HG03095 (cell line): ENCODE measurements at regions not wholly inside any gene's neighbourhood (a gene's known extent, or its start where the extent isn't known, plus 50 kb on each side); places are given as distances from the start of the nearest gene placed in this dataset.

ENCODE experiments used
- ATAC-seq: cut with Tn5 transposase; IDR thresholded peaks from one replicate; pipeline ENCODE4 v1.9.1; 2021; ENCODE audit warnings: moderate library complexity; ENCODE audit not compliant: unreplicated experiment

DNA sequence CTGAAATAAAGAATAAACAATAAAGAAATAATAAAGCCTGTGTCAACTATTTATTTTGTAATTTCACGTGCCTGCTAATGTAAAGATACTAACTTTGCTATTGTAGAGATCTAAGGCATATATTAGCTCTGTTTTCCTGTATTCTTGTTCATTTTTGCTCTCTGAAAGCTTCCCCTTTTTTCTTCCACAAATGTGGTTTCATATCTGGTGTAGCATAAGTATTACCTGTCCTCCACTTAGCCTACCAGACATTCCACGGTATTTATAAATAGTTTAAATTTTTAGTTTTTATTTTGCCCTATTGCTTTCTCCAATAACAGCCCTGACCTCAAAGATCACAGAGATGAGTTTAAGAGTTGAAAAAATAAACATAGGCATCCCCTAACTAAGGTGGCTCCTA, 92.6 kb upstream of the ATP2B1 start:
- no peak for ATAC-seq

DNA sequence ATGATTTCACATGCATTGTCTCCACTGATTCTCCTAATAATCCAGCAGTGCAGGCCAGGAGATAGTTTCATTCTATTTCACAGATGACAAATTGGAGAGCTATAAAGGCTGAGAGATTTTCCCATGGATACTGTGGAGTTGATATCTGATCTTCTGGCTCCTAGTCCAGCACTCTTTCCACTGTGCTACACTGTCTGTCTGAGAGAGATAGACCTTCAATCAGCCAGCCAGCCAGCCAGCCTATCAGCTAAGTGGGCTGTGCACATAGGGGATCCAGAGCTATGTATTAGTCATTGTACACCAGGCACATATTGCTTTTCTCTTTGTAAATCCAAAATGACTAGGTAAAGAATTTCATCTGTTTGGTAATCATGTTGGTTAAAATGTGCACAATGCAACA, 91.8 kb upstream of the ATP2B1 start:
- ATAC-seq, result no peak

DNA sequence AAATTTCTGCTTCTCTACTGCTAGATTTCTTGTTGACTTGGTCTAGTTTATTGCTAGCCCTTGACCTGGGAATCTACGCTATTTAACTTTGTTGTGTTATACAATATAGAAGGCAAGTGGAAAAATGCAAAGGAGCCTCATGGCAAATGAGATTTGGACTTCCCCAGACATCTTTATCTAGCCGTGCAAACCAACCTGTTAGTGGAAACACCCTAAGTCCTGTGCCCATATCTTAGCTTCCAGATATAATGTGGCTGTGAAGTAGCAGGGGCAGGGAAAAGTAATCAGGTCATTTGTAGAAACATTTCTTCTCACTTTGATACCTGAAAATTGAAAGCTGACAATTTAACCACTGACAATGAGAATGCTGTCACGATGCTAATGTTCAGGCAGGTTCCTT, 90.7 kb upstream of the ATP2B1 start:
- no peak for ATAC-seq

DNA sequence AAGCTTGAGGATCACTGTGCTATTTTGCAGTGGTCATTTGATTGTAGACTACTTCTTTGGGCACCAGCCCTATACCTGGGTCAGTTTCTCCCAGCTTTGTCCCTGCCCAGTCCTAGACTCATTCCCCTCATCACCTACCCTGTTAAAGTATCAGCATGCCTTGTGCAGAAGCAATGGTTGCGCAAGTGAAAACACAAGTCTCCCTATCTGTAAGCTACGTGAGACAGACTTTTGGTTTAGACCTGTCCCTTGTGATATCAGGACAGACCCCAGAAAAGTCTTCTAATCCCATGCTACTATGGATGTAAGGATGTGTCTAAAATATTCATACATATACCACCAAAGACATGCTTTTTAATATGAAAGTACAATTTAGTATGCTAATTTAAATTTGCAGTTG, 88.8 kb upstream of the ATP2B1 start:
- no peak for ATAC-seq

DNA sequence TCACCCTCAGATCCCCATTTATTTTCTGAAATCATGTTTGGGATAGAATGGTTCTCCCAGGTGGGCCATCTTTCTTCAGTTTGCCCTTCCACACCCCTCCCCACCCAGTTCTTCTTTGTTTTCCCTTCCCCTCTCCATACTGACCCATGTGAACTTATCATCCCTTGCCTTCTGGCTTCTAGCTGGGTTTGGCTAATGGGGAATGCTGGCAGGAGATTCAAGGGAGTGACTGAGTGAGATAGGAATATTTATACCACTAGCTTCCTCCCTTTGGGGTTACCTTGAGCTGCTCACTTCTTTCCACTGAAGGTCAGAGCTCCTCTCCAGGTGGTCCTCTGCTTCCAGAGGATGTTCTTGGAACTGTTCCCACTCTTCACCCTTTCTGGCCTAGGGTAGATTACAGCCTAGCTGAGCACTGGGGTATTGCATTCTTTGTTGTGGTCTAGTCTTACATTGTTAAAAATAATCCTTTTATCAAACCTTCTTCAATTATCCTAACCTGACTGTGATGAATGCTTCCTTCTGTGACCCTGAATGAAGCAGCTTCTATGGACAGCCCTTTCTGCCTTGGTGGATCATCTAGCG, 88.3 kb upstream of the ATP2B1 start:
- ATAC-seq, result no peak

DNA sequence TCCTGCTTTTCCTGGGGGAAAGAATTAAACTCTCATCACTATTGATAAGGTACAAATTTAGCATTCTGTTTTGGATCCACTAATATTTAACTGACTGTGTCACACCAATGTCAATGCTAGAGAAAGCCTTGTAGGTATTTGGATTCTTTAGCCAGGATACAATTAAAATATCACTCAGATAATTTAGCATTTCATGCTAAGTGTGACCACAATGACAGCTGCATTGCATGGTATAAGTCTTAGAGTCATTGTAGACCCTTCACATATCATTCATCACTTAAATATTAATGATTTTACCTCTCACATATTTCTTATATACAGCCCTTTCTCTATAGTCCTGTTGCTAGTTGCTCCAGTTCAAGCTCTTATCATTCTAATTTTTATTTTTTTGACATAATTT, 85.3 kb upstream of the ATP2B1 start:
- ATAC-seq, result no peak

DNA sequence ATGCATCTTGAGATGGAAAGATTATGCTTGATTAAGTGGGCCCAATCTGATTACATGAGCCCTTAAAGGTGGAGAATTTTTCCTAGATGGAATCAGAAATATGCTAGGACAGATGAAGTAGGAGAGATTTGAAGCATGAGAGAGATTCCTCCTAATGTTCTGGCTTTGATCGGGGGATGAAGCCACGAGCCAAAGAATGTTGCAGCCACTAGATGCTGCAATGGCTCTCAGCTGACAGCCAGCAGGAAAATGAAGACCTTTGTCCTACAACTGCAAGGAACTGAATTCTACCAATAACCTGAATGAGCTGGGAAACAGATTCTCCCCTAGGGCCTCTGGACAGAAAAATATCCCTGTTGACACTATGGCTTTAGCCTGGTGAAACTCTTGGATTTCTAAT, 82.6 kb upstream of the ATP2B1 start:
- no peak for ATAC-seq

DNA sequence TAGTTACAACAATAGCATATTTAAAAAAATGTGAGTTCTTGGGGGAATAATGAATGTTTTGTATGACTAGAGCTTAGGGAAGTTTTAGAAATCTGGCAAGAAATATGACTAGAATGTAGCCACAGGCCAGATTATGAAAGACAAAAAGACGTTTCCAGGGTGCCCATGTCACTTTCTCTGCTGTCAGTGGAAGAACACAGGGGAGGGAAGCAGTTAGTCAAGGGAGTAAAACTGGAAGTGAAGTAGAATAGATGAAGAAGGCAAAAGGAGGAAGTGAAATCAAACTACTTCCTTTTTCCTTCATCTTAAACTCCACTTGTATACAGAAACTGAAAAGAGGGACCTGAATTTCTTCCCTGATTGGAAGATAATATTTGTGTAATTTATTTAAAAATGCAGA, 81.2 kb upstream of the ATP2B1 start:
- peak; percentile 71 for ATAC-seq

DNA sequence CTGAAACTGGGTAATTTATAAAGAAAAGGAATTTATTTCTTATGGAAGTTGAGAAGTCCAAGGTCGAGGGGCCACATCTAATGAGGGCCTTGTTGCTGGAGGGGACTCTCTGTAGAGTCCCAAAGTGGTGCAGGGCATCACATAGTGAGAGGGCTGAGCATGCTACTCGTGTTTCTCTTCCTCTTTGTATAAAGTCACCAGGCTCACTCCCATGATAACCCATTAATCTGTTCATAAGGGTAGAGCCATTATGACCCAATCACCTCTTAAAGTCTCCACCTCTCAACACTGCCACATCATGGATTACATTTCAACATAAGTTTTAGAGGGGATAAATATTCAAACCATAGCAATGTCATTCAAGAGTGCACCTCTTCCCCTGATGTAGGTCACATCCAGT, 79.1 kb upstream of the ATP2B1 start:
- ATAC-seq, result no peak

DNA sequence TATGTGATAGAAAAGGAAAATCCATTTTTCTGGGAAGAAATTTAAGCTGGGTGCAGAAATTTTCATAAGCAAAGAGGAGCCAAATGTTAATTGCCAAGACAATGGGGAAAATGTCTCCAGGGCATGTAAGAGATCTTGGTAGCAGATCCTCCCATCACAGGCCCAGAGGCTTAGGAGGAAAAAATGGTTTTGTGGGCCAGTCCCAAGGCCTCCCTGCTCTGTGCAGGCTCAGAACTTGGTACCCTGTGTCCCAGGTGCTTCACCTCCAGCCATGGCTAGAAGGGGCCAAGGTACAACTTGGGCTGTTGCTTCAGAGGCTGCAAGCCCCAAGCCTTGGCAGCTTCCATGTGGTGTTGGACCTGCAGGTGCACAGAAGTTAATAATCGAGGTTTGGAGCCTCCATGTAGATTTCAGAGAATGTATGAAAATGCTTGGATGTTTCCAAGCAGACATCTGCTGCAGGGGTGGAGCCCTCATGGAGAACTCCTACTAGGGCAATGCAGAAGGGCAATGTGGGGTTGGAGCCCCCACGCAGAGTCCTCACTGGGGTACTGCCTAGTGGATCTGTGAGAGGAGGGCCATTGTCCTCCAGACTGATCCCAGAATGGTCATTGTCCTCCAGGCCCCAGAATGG, 77.7 kb upstream of the ATP2B1 start:
- ATAC-seq, result no peak

DNA sequence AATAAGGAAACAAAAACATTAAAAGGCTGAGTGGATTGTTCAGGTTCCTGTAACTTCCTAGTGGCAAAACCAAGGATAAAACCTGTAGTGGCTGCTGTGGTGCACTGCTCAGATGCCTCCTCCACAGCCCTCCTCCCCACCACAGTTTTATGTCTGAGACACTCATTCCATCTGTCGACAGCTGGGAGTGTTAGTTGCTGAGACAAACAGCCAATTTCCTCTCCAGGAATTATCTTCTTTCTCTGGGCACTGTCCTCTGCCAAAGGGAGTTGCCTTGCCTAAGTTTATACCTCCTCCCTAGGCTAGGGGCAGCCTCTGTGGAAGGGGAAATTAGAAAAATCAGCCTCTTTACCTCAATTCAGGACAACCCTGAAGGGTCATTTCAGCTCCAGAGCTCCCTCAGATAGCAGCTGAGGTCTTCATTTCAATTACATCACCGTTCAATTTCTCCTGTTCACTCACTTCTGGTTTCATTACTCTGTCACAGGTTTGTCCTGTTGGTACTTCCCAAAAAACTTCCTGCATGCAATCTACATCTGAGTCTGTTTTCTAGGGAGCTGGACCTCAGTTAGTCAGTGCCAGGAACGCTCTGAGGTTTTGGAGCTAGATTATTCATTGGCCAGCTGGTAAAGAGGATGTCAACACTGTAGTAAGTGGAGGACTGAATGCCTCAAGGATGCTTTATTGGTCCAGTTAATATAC, 74.9 kb upstream of the ATP2B1 start:
- ATAC-seq, result no peak

DNA sequence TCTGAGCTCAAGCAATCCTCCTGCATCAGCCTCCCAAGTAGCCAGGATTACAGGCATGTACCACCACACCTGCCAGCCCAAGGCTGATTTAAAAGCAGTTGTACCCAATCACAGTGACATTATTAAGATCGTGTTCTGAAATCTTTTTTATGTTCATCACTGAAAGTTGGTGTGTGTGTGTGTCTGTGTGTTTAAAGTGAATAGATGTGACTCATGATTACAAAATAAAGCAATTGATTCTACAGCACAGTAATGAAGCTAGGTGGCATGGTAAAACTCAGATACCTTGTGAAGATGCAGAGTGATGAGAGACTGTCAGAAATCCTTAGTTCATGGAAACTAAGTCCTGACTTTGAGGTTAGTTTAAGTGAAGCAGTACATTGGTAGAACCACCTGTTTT, 74.2 kb upstream of the ATP2B1 start:
- ATAC-seq, result no peak

DNA sequence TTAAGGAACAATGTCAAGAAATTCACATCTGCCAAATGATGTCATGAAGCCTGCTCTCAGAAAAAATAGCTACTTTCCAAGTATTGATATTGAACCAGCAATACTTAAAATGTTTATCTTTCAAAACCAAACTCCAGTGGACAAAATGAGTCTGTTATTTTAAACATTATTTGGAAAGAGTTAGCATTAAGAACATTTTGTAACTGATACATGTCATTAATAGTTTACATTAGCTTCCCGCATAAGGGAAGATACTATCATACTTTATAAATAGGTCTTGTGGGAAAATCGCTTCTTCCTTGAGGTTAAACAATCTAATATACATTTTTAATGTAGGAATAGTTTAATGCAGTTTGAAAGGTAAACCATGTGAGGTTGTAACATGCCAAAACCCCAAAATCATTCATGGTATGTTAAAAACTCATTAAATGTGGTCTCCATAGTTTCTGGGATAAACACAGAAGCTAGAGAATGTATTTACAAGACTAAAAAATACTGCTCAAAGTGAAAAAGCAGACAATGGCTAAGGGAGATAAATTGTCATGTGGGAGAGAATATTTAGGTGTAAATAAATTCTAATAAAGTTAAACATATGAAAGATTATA, 73.4 kb upstream of the ATP2B1 start:
- no peak for ATAC-seq

DNA sequence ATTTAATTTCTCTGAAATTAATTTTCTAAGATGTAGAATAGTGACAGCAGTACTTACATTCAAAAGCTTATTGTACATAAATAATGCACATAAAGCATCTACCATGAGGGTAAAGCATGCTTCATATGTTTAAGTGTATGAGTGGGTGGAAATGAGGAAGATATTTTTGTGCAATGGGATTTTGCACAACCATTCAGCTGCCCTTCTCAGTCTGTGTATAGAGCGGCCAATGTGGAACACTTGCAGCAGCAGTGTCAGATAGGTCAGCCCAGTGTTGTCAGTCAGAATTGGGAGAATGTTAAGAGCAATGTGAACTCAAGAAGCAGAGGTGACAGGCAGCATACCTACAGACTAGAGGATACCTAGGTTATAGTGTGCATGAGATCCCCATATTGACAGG, 72.5 kb upstream of the ATP2B1 start:
- ATAC-seq, result no peak

DNA sequence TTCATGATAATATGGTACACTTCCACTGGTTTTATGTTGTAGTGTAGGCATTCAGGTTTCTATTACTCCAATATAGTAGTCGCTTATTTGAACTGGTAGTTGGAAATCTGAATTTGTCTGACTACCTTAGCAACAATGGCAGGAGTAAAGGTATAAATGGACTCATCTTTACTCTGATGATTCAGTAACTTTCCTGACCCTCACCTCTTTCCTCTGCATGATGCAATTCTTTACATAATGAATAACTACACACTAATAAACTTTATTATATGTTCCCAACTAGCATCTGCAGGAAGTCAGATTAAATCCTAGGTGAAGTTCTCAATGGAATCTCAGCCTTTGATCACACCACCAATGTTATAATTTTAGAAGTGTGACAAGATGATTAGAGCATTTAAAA, 70.5 kb upstream of the ATP2B1 start:
- no peak for ATAC-seq

DNA sequence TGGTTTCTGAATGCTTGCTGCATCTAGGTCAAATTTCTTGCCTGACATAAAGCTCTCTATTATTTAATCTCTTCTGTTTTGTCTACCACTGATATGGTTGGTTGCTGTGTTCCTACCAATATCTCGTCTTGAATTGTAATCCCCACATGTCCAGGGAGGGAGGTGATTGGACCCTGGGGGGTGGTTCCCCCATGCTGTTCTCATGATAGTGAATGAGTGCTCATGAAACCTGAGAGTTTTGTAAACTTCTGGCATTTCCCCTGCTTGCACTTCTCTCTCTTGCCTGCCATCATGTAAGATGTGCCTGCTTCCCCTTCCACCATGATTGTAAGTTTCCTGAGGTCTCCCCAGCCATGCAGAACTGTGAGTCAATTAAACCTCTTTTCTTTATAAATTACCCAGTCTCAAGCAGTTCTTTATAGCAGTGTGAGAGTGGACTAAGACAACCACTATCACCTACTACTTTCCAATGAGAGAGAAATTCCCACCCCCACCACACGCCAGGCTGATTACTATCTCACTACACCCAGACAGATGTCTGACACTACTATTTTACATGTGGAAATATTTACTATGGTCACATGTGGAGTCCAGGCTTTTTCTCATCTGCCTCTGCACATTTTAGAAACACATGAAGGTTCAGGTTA, 69.2 kb upstream of the ATP2B1 start:
- ATAC-seq, result no peak

DNA sequence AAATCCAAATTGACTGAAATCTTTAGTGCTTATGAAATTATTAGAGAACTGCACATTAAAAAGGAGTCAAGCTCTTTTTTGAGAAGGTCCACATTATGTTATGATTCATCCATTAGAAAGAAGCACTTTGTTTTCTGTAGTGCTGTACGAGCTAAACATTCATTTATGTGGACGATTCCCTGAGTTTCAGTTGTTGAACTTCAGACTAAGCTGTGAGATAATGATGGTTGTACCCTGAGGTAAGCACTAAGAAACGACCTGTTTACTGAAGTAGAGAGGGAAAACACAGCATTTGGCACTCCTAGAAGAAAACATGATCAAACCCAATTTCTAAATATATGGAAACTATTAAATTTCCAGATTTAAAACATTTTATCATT, 67.3 kb upstream of the ATP2B1 start:
- no peak for ATAC-seq

DNA sequence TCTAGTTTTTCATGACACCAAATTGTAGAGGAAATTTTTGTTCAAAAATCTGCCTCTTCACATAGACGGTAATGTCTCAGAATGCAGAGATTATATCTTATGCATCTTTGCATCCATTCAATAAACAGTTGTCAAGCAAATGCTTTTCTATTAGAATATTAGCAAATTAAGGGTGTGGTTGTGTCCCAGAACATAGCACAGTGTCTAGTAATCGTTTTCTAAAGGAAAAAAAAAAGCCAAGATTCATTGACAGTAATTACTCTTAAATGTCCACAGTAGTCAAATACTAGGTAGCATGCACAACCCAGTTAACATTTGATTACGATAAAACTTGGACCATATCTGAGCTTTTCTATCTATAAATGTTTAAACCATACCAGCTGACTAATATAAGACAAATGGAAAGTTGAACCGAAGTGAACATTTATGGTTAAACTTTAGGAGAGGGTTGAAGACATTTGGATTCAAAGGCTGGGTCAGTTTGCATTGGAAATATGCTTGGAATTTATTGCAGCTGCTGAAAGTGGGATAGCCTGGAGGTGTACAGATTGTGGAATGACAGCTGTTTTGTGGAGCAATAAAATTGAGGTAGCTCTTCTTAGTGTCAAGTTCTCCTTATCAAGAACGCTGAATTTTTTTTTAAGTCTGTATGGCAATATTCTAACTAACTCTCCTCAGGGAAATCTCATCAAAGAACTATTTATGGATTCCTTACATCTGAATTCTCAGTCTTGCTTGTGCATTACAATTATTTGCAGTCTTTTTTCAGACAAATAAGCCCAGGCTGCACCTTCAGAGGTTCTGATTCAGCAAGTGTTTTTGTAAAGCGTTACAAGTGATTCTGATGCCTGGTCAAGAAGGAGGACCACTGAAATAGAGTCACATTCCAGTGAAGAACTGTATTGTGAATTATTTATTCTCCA, 66.7 kb upstream of the ATP2B1 start:
- no peak for ATAC-seq

DNA sequence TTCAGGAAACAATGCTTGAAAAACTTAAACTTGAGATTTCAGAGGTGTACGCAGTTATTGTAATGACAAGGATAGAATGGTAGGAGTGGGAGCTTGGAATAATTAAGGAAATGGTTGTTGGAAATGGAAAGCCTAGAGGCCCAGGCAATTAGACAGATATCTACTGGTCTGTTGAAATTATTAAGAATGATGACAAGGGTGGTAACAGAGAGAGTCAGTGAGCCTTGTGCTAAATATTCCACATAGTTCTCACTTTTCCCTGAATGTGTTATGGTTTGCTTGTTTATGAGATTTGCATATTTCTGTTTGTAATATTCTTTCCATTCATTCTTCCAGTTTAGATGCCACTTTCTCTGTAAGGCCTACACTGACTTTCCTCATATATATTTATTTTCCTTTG, 66.0 kb upstream of the ATP2B1 start:
- ATAC-seq, result no peak

DNA sequence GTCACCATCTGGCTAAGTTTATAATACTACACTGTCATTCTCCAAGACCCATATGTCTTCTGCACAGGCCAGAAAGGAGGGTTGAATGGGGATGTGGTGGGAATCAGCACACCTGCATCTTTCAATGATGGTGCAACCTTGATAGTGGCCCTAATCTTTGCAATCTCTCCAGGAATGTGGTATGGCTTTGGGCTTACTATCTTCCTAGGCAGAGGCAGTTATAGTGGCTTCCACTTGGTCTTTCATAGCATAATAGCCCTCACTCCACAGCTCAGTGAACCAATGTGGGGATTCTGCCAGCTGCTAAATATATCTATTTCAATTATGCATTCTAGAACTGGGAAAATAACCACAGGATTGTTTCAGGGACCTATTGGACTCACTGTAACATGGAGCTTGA, 61.8 kb upstream of the ATP2B1 start:
- ATAC-seq, result no peak

DNA sequence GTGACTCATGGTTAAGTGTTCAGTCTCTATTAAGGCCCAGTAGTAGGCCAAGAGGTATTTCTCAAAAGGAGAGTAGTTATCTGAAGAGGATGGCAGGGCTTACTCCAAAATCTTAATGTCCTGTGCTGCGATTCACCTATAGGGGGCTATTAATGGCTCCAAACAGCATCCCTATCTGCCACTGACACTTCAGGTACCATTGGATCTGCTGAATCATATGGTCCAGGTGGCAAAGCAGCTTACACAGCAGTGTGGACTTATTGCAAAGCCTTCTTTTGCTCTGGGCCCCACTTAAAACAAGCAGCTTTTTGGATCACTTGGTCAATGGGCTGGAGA, 60.8 kb upstream of the ATP2B1 start:
- no peak for ATAC-seq
